ENCODE measurements at regions not wholly inside any gene's neighbourhood (a gene's known extent, or its start where the extent isn't known, plus 50 kb on each side); places are given as distances from the start of the nearest gene placed in this dataset.

- TF ChIP-seq POLR2A (IDR thresholded peaks at IDR 0.05), result no peak
- TF ChIP-seq CTCF (IDR thresholded peaks at IDR 0.05), result no peak
- no peak for TF ChIP-seq EP300 (IDR thresholded peaks at IDR 0.05; ENCODE audit: low read depth)
- no peak for TF ChIP-seq POLR2AphosphoS5 (IDR thresholded peaks at IDR 0.05)
Measured at GRCh38 chr4:89531932-89532640, 224.5 kb upstream of the GPRIN3 start.

Measured in transverse colon (tissue), 4 donors.